Keratinocyte (primary cell): ENCODE measurements at regions not wholly inside any gene's neighbourhood (a gene's known extent, or its start where the extent isn't known, plus 50 kb on each side); places are given as distances from the start of the nearest gene placed in this dataset.

Experiments used
- DNase-seq: peaks from one replicate; pipeline ENCODE4 v3.0.0-alpha.2; 2011; ENCODE audit warnings: low read depth, missing footprints, low spot score
- FAIRE-seq: peaks from 2 replicates; lab custom pipeline; 2011; peaks lifted over from hg19 to GRCh38; lab: Jason Lieb, UNC
- H2AFZ ChIP-seq: 2 replicates; pipeline ENCODE4 v1.6.0; 2012; ENCODE audit warnings: low read length, control low read depth, inconsistent platforms; ENCODE audit not compliant: control insufficient read depth
- H3K27ac ChIP-seq: 2 replicates; pipeline ENCODE4 v1.5.1; 2011; ENCODE audit warnings: low read length; ENCODE audit not compliant: control insufficient read depth, insufficient read depth
- H3K27me3 ChIP-seq: 3 replicates; pipeline ENCODE4 v1.6.0; 2011; ENCODE audit warnings: low read length; ENCODE audit not compliant: control insufficient read depth, insufficient read depth; ENCODE audit errors: extremely low read depth
- H3K36me3 ChIP-seq, 2 experiments: 2 replicates in 1 of 2; 3 replicates in 1 of 2; pipeline ENCODE4 v1.5.1; 2011; ENCODE audit warnings: low read length in 2 of 2, mild to moderate bottlenecking in 1 of 2; ENCODE audit not compliant: control insufficient read depth in 2 of 2, insufficient read depth in 2 of 2; ENCODE audit errors: extremely low read depth in 1 of 2
- H3K4me1 ChIP-seq: 3 replicates; pipeline ENCODE4 v1.5.1; 2011; ENCODE audit warnings: low read length; ENCODE audit not compliant: control insufficient read depth, insufficient read depth; ENCODE audit errors: extremely low read depth
- H3K4me2 ChIP-seq: 3 replicates; pipeline ENCODE4 v1.6.0; 2011; ENCODE audit warnings: low read depth, low read length; ENCODE audit not compliant: control insufficient read depth, insufficient read depth; ENCODE audit errors: extremely low read depth
- H3K4me3 ChIP-seq, 3 experiments: fragments of 200-600 bp in 1 of 3; sonication (generic) in 1 of 3; 2 replicates in 2 of 3; 3 replicates in 1 of 3; pipeline ENCODE4 v1.5.1; 2011 to 2016; ENCODE audit warnings: low read length in 3 of 3, mild to moderate bottlenecking in 3 of 3, control low read depth in 2 of 3, inconsistent platforms in 1 of 3, low read depth in 1 of 3, mixed read lengths in 1 of 3, mixed run types in 1 of 3, moderate library complexity in 1 of 3; ENCODE audit not compliant: control insufficient read depth in 2 of 3, insufficient read depth in 2 of 3; ENCODE audit errors: extremely low read depth in 1 of 3
- H3K79me2 ChIP-seq: 2 replicates; pipeline ENCODE4 v1.6.0; 2012; ENCODE audit warnings: low read length; ENCODE audit not compliant: control insufficient read depth, insufficient read depth
- H3K9ac ChIP-seq: 3 replicates; pipeline ENCODE4 v1.6.0; 2011; ENCODE audit warnings: low read length; ENCODE audit not compliant: control insufficient read depth, insufficient read depth; ENCODE audit errors: extremely low read depth
- H3K9me1 ChIP-seq: 3 replicates; pipeline ENCODE4 v1.6.0; 2011; ENCODE audit warnings: low read length; ENCODE audit not compliant: control insufficient read depth, insufficient read depth; ENCODE audit errors: extremely low read depth
- H3K9me3 ChIP-seq: 2 replicates; pipeline ENCODE4 v1.5.1; 2012; ENCODE audit warnings: low read depth, low read length; ENCODE audit not compliant: control insufficient read depth
- H4K20me1 ChIP-seq: 3 replicates; pipeline ENCODE4 v1.6.0; 2011; ENCODE audit warnings: low read length; ENCODE audit not compliant: control insufficient read depth, insufficient read depth; ENCODE audit errors: extremely low read depth
- CTCF ChIP-seq, 3 experiments: IDR thresholded peaks in 1 of 3; conservative IDR thresholded peaks in 1 of 3; optimal IDR thresholded peaks in 1 of 3; 2 replicates in 2 of 3; 3 replicates in 1 of 3; pipeline versions ENCODE3 to v1.5.1; 2011; ENCODE audit warnings: low read length in 3 of 3, mild to moderate bottlenecking in 3 of 3, moderate library complexity in 2 of 3, control low read depth in 1 of 3, inconsistent platforms in 1 of 3; ENCODE audit not compliant: insufficient read depth in 2 of 3; ENCODE audit errors: extremely low read depth in 1 of 3
- EZH2 ChIP-seq: IDR thresholded peaks from one replicate; pipeline ENCODE4 v1.6.1; 2012; ENCODE audit warnings: inconsistent platforms, mild to moderate bottlenecking, low read length, moderate library complexity
- dilution Hi-C: fragments of 300-500 bp; cut with MboI; formaldehyde crosslinking; loops from one replicate; pipeline ENCODE4 v1.7.0; 2020; ENCODE audit warnings: low sequenced_read_pairs; ENCODE audit not compliant: extremely low pct_ligation_motif_present

DNA sequence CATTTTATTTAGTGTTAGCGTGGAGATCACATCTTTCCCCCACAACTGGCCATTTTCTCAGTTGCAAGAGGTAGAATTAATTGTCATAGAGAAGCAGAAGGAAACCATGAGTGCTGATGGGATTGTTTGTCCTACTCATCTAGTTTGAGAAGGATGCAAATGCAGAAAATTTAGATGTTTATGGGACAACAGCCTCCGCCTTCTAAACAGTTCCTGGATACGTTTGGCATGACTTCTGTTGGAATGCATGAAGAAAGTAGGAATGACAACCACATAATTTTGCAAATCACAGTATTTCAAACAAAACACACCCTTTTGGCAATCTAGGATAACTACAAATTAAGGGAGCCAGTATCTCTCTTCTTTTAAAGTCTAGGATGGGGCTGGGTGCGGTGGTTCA lies 240.1 kb upstream of the SUCLG2 start:
- Histone ChIP-seq H3K27me3 (no peaks in the 10 kb centered on the region), H3K27ac (no peak overlapping the region), H3K4me2 (no peak overlapping the region), H3K9me3 (no peaks in the 10 kb centered on the region), H3K9me1 (no peaks in the 10 kb centered on the region), H3K79me2 (no peaks in the 10 kb centered on the region), H3K9ac (no peak overlapping the region), H3K36me3 (no peaks in the 10 kb centered on the region), H2AFZ (no peak overlapping the region), H4K20me1 (no peaks in the 10 kb centered on the region), H3K4me1 (no peaks in the 10 kb centered on the region), H3K4me3 (no peak overlapping the region)
- dilution Hi-C loops = no loop called here
- DNase-seq (no peak), FAIRE-seq (no peak)
- TF ChIP-seq EZH2 (no peak), CTCF (optimal IDR thresholded peaks at IDR 0.05 in 1 of 3, IDR thresholded peaks at IDR 0.05 in 1 of 3, conservative IDR thresholded peaks at IDR 0.05 in 1 of 3; ENCODE audit: extremely low read depth in 1 of 3, insufficient read depth in 2 of 3, low read length in 3 of 3) (no peak)

DNA sequence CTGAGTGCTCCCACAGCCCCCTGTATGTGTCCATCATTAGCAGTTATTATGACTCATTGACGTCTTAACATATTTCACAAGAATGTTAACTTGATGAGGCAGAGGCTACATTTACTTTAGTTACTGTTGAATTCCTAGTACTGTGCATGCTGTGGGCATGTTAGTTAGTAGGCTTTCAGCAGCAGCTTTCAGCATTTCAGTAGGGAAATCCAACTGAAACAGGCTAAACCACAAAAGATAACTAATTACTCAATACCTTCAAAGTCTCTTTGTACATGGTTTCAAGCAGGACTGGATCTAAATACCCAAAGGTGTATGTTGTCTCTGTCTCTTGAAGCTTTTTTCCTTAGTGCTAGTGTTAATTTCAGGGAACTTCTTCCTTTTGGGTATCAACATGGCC lies 229.9 kb upstream of the SUCLG2 start:
- Histone ChIP-seq H3K4me3 (no peak overlapping the region), H3K79me2 (no peaks in the 10 kb centered on the region), H3K27me3 (no peaks in the 10 kb centered on the region), H3K27ac (no peak overlapping the region), H3K9me1 (no peaks in the 10 kb centered on the region), H3K36me3 (no peaks in the 10 kb centered on the region), H2AFZ (no peak overlapping the region), H3K9me3 (no peaks in the 10 kb centered on the region), H4K20me1 (no peaks in the 10 kb centered on the region), H3K4me1 (no peaks in the 10 kb centered on the region), H3K4me2 (no peak overlapping the region), H3K9ac (no peak overlapping the region)
- no peak for DNase-seq
- dilution Hi-C loops = no loop called here
- no peak for FAIRE-seq
- TF ChIP-seq CTCF (optimal IDR thresholded peaks at IDR 0.05 in 1 of 3, IDR thresholded peaks at IDR 0.05 in 1 of 3, conservative IDR thresholded peaks at IDR 0.05 in 1 of 3; ENCODE audit: extremely low read depth in 1 of 3, insufficient read depth in 2 of 3, low read length in 3 of 3) = no peak
- no peak for TF ChIP-seq EZH2
